Germinal center (tissue), 1 donor: ENCODE measurements at regions not wholly inside any gene's neighbourhood (a gene's known extent, or its start where the extent isn't known, plus 50 kb on each side); places are given as distances from the start of the nearest gene placed in this dataset.

Experiments
- DNase-seq: peaks from one replicate; pipeline ENCODE4 v3.0.0; 2012; ENCODE audit warnings: mixed read lengths, low spot score

DNA sequence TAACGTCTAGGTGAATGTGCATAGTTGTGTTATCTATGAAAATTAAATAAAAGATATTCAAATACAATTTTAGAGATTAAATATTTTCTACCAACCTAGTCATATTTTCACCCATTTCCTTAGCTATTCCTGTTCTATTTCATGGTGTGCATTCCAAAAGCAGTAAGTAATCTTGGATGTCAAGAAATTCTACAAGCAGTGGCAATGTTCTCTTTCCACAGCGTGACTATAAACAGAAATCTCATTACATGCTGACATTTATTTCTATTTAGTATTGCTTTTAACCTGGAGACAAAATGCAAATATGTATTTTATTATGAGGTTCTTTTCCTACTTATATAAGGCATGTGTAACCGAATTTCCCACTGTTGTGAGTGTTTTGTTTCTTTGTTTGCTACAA, 510.0 kb downstream of the ACTL7B start:
- no peak for DNase-seq

DNA sequence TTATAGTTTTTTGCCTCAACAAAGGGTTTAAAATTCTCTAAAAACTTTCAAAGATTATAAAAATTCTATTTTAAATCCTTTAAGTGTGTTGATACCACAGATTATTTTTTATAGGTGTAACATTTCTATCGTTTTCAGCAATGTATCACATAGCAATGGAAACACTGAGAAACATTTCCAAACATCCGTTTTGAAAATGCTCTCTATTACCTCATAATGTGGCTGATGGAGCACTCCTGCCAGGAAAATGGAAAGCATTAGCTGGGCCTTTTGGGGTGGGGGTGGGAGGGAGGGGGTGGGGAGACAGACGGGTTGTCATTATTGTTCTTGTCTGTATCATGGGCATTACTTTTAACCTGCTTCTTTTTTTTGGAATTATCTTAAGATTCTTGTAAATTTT, 516.5 kb downstream of the ACTL7B start:
- DNase-seq: no peak

DNA sequence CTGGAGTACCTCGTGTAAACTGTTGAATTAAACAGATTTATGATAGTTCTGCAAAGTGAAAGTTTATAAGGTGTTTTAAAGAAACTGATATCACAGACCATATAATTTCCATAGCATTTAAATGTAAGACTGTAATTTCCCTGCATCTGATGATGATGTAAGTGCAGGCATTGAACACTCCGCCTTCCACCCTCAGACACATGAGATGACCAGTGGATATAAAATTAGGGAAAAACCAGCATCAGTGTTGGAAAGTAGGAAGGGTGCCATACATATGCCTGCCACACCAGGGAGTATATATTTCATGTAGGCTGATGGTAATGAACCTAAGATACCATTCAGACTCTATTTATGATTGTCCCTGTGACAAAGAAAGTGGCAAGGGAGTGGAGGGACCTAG, 519.2 kb downstream of the ACTL7B start:
- DNase-seq: no peak

DNA sequence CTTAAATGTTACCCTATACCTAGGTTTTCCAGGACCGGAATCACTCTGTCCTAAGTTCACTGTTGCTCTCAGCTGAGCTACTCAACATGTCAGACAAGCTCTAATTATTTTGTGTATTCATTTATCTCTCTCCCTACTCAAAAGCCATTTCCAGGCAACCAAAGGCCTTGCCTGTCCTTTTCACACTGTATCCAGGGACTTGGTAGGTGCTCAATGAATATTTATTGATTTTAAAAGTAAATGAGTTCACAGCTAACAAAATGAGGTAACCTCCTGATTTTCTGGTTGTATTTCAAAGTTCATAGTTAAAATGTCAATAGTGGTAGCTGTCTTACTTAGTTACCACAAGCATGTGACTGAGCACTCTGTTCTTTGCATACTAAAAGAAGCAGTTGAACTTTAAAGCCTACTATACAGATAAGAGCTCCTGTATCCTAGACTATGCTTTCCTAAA, 522.2 kb downstream of the ACTL7B start:
- DNase-seq: no peak

DNA sequence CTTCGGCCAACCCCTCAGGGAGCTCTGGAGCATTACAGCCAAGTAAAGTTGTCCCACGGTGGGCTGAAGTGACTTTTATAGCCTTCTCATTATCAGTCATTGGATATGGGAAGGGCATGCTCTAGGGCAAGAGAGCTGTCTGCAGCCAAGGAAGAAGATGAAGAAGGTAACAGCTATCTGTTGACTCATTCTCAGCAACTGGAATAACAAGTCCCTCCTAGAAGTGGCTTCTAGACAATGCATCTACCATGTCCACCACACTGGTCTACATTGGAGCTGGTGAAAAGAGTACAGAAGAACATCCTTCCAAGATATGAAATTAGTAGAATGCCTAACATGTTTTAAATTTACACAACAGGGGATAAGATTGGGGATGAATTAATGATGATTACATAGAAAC, 524.2 kb downstream of the ACTL7B start:
- DNase-seq: no peak

DNA sequence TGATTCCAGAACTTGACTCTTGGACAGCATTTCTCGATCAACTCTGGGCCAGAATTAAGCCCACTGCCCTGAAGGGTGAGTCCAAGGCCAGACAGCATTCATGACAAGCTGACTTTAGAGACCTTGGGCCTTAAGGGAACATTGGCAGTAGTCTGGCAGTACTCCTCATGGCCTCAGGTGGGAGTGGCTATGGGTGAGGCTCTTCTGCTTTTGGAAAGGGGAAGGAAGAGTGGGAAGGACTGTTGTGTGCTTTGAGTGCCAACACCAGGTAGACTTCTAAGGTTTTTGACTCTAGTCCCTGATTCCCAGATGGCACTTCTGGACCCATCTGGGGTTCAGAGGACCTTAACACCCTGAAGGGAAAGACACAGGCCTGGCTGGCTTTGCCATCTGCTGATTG, 530.4 kb downstream of the ACTL7B start:
- no peak for DNase-seq

DNA sequence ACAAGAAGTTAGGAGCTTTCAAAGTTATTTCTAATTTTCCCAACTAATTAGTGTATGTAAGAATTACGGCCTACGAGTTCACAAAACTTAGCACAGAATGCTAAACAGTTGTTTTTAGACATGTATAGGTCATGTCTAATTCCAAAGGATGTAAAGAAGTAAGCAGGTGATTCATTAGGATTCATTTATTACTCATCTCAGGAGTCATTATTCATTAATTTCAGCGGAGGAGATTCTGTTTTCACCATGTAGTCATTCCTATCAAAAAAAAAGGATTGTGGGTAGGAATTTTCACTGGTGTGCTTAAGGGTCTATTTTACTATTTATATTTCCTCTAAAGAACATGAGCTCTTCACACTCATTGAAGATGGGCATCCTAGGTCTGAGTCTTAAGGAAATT, 532.2 kb downstream of the ACTL7B start:
- no peak for DNase-seq

DNA sequence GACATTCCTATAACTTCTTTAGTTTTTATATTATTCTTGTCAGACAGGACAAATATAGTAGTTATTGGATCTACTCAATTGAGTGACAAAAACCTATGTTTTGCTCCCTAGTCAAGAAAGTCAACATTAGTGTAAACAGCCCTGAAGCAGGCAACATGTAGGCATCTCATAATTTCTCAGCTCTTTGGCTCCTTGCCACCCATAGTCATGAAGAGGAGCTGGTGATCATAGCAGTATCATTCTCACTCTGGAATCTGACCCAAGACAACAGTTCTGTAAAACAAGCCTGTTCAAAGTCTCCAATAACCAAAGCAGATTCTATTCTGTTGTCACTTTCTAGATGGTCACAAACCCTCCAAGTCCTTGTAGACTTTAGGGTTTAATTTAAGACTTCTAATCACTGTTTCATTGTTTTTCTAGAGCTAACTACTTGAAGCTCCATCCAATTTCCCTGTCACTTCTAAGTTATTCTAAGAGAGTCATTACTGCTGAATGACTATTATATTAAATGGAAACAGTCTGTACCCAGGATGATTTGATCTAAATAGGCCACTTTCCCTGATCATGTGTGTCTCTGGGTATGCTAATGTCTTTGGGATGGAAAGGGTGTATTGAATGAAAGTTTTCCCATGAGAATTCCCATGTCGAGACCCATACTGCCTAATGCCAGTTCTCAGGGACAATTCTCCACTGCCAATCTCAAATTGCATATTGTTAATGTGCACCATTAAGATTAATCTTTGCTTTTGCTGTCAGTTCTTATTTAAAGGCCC, 533.3 kb downstream of the ACTL7B start:
- no peak for DNase-seq

DNA sequence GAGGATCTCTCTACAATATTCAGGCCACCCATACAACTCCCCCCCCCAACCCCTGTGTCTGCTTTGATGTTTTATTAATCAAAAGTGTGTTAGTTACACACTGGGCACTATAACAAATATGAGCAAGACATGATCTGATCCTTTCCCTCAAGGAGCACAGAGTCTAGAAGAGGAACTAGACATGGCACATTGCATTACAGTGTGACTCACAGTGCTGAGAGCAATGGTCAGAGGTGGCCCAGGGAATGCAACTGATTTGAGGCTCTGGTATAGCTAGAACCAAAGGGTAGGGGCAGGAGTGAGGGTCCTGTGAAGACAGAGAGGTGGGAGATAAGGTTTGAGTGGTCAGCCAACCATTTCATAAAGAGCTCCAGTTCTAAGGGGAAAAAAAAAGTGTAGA, 539.2 kb downstream of the ACTL7B start:
- DNase-seq: no peak

DNA sequence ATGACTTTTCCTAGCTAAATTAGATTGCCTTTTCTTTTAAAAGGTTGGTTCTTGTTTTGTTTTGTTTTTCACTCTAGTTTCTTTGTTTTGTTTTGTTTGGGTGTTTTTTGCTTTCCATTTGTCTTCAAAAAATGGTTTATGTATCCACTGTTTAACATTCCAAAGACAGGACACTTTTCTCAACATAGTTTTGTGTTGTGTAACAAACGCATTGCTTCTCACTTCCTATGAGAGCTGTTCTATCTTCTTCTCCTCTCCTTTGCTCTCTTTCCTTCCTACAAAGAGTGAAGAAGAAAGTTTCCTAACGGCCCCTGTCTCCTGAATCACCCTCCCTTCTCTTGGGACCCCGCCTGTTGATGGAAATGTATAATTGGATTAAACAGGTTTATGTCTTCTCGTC, 539.7 kb downstream of the ACTL7B start:
- DNase-seq: no peak

DNA sequence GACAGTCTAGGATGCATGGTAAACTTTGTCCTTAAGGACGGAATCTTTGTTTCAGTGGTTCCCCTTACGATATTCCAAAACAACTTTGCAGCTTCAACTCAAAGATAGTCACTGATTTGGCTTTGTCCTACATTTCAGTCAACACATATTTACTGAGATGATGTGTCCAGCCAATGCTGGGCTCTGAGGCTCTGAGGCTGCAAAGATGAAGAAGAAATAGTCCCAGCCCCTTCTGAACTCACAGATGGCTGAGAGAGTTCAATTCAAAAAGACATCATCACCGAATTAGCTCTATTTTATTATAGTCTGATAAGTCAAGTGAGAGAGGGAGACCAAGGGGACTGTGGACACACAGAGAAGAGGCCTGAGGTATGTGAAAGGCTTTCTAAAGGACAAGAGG, 544.0 kb downstream of the ACTL7B start:
- DNase-seq: no peak

DNA sequence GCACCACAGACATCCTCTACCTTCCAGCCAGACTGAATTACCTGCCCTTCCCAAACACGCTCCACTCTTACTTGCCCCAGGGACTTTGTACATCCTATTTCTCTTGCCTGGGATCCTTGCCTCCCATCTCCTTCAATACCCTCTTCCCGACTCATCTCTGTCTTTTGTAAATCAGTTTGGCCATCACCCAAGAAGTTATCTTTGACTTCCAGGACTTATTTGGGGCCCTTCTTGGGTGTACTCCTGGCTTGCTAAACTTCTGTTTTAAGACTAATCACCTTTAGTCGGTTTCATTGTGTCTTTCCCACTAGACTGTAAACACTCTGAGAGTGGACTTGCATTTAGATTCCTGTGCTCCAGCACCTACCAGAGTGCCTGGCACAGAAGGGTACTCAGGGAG, 545.6 kb downstream of the ACTL7B start:
- no peak for DNase-seq

DNA sequence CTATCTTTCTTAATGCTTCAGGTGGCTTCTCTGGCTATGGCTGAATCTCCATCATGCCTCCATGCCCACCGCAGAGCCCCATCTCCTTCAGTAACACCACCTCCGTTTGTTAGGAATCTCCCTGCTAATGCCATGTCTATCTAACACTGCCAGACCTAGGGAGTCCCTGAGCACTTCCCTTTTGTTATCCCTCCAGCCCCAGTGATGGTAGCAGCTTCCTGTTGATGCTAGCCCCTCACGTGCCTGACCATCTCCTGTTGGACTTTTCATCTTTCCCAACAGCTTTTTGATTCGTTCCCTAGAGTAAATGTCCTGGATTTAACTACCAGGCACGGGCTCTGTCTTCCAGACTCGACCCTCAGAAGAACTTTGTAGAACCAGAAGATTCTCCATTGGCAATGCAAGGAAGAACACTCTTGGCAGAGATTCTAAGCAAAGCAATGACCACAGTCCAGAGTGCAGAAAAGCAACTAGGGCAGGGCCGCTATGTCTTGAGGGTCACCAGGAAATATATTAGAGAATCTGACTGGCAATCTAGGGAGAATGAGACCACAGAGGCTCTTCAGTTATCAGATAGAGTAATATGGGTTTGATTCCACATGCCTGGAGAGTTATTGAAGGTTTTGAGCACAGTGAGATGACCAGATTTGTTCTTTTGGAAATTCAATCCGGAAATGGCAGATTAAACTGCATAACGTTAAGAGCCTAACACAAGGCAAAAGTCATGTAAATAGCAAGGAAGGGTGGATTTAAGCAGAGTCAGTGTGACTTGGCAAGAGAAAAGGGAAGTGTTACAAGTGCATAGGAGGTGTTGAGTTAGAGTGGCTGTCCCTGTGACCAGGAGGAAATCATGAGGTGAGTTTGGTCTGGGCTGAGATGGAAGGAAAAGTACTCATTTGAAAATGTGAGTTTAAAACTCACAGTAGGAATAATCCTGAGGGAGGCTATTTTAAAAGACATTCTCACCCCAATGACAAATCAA, 555.2 kb downstream of the ACTL7B start:
- DNase-seq: no peak

DNA sequence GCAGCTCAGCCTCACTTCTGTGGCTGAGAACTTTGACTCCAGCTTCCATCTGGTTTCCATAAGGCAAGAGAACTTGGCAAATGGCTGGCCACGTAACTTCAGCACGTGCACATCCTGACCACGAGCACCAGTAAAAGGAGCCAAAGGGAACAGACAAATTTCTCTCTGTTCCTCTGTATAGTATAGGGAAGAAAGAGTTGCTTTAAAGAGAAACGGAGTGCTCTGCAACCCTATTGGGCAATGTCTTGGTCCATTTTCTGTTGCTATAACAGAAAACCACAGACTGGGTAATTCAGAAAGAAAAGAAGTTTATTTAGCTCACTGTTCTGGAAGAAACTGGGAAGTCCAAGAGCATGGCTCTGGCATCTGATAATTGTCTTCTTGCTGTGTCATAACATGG, 558.7 kb downstream of the ACTL7B start:
- no peak for DNase-seq

DNA sequence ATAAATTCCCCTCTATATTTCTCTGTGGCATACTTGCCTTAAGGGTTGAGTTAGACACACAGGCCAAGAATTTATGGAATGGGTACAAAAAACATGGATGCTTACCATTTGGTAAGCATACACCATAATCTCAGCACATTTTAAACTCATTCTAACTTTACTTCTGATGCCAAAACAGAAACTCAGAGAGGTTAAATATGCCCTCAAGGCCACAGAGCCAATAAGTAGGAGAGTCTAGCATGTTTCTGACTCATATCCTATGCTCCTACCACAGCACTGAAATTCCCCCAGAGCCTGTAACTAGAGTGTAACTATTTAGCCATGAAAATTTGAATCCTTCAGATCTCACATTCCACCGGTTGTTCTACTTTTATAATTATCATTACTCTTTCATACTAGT, 559.7 kb downstream of the ACTL7B start:
- DNase-seq: no peak

DNA sequence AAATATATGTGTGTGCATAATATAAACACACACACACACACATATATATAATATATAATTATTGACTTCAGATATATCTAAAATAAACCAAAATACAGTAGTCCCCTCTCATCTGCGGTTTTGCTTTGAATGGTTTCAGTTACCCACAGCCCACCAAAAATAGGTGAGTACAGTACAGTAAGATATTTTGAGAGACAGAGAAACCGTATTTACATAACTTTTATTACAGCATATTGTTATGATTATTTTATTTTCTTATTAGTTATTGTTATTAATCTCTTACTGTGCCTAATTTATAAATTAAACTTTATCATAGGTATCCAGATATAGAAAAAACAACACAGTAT, 564.2 kb downstream of the ACTL7B start:
- DNase-seq: no peak

DNA sequence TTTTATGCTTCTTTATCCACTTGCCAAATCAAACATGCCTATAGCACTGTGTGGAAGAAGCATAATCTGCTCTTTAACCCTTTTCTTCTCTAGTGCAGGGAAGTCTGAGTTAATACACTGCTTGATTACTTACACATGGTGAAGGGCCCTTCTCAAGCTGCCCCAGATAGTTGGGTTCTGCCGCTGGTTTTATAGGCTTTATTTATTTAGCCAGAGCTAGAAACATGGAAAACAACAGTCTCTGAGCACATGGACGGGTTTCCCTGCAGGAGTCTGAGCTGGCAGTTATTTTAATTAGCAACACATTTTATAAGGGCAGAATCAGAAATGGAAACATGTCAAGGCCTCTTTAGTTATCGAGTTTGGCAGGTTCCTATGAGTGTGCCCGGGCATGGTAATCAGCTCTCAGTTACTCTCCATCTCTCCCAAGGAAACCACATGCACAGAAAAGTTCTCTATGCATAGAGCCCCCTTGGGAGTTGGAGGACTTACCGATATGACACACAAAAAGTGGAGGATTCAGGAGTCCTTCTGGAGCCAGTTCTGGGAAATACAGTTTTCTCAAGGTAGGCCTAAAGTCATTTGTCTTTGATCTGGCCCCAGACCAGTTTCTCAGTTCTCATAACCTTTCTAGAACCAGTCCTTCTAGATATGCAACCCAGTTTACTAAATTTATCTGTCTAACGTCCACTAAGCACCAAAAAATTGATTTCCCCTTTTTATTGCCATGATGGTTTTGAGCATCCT, 564.8 kb downstream of the ACTL7B start:
- DNase-seq: no peak

DNA sequence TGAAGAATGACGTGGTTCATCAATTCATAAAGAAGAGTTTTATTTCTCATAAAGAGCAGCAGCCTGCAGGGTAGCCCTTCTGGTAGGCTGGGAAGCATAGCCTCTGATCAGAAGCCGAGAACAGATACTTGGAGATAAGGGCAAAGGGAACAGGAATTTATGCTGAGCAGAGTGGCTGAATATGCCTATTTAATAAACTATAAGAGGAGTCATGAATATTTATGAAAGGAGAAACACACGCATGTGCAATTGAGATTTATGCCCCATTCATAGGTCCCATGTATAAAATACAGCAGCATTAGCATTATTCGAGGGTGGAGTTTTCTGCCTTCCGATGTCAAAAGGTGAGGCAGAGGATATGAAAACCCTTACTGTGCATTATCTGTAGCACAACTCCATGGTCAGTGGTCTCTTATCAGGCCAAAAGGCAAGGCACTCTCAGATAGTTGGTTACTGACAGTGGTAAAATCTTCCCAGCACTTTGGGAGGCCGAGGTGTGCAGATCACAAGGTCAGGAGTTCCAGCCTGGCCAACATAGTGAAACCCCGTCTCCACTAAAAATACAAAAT, 569.1 kb downstream of the ACTL7B start:
- DNase-seq: no peak

DNA sequence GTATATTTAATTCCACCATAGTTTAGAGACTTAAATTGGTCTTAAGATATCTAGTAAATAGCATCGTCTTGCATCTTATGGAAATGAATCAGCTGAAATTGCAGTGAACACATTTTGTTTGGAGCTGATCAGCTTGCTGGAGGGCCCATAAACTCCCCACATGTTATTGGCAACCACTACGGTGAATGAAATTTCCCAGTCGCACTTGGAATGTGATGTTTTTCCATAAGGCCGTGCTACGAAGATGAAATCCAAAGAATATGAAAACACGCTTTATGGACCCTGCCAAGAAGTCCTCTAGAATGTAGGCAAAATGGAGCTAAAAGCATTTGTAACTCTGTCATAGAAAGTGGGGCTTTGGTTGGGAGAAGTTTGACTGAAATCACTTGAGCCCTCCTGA, 572.1 kb downstream of the ACTL7B start:
- DNase-seq: no peak

DNA sequence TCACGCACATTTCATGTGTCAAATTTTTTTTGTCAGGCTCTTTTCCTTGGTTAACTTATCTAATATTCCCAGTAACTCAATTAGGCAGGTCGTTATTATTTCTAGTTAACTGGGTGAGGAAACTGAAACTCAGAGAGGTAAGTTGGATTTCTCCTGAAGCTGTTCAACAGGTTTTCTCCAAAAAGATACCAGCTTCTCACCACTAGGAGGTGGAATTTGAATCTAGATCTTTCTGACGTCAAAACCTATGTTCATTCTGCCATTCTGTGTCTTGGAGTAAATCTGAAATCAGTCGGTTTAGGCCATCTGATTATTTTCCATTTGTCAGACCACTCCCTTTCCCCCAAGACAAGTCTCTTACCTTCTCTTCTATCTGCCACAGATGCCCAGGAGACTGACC, 572.9 kb downstream of the ACTL7B start:
- DNase-seq: no peak

DNA sequence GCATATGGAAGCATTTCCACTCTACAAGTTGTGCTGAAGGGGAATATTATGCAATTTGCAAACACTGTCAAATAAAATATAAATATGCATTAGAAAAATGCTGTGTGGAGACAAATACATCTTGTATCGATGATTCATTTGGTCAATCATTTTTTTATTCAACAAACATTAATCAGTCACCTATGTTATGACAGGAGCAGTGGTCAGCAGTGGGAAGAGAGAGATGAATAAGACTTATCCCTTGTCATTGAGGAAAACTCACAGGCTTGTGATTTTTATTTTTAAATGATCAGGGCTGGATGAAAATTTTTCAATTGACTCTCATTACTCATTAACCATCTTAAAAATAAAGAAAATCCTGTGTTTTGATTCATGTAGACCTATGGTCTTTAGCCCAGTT, 574.1 kb downstream of the ACTL7B start:
- no peak for DNase-seq

DNA sequence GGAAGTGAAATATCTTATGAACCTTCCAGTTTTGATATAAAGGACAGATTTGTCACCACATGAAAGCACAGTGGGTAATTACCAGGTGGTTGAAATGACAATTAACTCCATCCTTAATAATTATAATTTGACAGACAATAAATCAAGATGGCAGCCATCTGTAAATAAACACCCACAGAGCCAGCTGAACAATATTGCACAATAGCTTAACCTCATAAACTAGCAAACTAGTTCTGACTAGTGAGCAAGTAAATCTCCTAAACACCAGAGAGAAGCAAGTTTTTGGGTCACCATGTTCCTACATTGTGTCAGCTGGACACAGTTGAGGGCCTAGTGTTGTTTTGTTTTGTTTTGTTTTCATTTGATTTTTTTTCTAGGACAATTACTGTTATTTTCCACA, 577.4 kb downstream of the ACTL7B start:
- no peak for DNase-seq
